Left ventricle myocardium superior (tissue), 1 donor: ENCODE measurements at regions not wholly inside any gene's neighbourhood (a gene's known extent, or its start where the extent isn't known, plus 50 kb on each side); places are given as distances from the start of the nearest gene placed in this dataset.

Source experiments
- ATAC-seq: fragments of 200-7000 bp; cut with Tn5 transposase; one replicate; pipeline ENCODE4 v1.9.1; 2020; ENCODE audit warnings: mild to moderate bottlenecking, moderate library complexity
- DNase-seq: peaks from one replicate; pipeline ENCODE4 v3.0.0-alpha.2; 2020
- intact Hi-C: fragments of 100-400 bp; cut with micrococcal nuclease; formaldehyde crosslinking; loops from one replicate; pipeline ENCODE4 v1.11.0; 2022
- donor health status: DM: no; HTN: yes; CAD: no; lungs with severe emphysema.

- DNase-seq (no peak), ATAC-seq (no peak)
- intact Hi-C loops = no loop called here
These were observed 50.1 kb upstream of the ASAP2 start for GRCh38 chr2:9156483-9156882.

- ATAC-seq (no peak), DNase-seq (no peak)
- intact Hi-C loops = no loop called here
These were observed 52.6 kb upstream of the ASAP2 start for GRCh38 chr2:9154061-9154460.

- no peak for ATAC-seq
- intact Hi-C loops = no loop called here
These were observed 53.0 kb upstream of the ASAP2 start for GRCh38 chr2:9153643-9153980.

GRCh38 chr2:9152975-9153642 is 53.5 kb upstream of the ASAP2 start:
- ATAC-seq (peak; percentile 67), DNase-seq (no peak)
- intact Hi-C loops = no loop called here

More at GRCh38 chr2:9153643-9153980, 53.0 kb upstream of the ASAP2 start:
- no peak for DNase-seq

GRCh38 chr2:9150906-9151305 is 55.7 kb upstream of the ASAP2 start:
- no peak for ATAC-seq
- DNase-seq = no peak
- intact Hi-C loops = no loop called here

GRCh38 chr2:9150568-9150900 is 56.1 kb upstream of the ASAP2 start:
- no peak for DNase-seq
- no peak for ATAC-seq
- intact Hi-C loops = no loop called here

GRCh38 chr2:9149726-9150567 is 56.7 kb upstream of the ASAP2 start:
- ATAC-seq = no peak
- DNase-seq = no peak
- intact Hi-C loops = loop anchor here (10.0 kb wide), 1 partner anchor 185 kb away; no protein-coding TSS in a partner anchor

- no peak for DNase-seq
- no peak for ATAC-seq
- intact Hi-C loops = loop anchor here (10.0 kb wide), 1 partner anchor 185 kb away; no protein-coding TSS in a partner anchor
These were observed 57.3 kb upstream of the ASAP2 start for GRCh38 chr2:9149388-9149660.

- intact Hi-C loops = loop anchor here (10.0 kb wide), 1 partner anchor 188 kb away; no protein-coding TSS in a partner anchor
- DNase-seq (no peak), ATAC-seq (no peak)
These were observed 60.0 kb upstream of the ASAP2 start for GRCh38 chr2:9146646-9147045.

GRCh38 chr2:9145752-9146430 is 60.7 kb upstream of the ASAP2 start:
- ATAC-seq = no peak
- intact Hi-C loops = loop anchor here (10.0 kb wide), 1 partner anchor 189 kb away; no protein-coding TSS in a partner anchor
- DNase-seq = no peak

- no peak for DNase-seq
- ATAC-seq = peak; percentile 12
- intact Hi-C loops = loop anchor here (10.0 kb wide), 1 partner anchor 190 kb away; no protein-coding TSS in a partner anchor
These were observed 61.4 kb upstream of the ASAP2 start for GRCh38 chr2:9145109-9145751.

- intact Hi-C loops = loop anchor here (10.0 kb wide), 1 partner anchor 190 kb away; no protein-coding TSS in a partner anchor
- ATAC-seq (no peak), DNase-seq (no peak)
These were observed 62.0 kb upstream of the ASAP2 start for GRCh38 chr2:9144617-9145016.

GRCh38 chr2:9144046-9144445 is 62.6 kb upstream of the ASAP2 start:
- intact Hi-C loops = loop anchor here (10.0 kb wide), 1 partner anchor 191 kb away; no protein-coding TSS in a partner anchor
- ATAC-seq = no peak

GRCh38 chr2:9143264-9143815 is 63.3 kb upstream of the ASAP2 start:
- DNase-seq (no peak), ATAC-seq (peak; percentile 2)
- intact Hi-C loops = loop anchor here (10.0 kb wide), 1 partner anchor 191 kb away; no protein-coding TSS in a partner anchor

More at GRCh38 chr2:9144046-9144445, 62.6 kb upstream of the ASAP2 start:
- no peak for DNase-seq

GRCh38 chr2:9142551-9143263 is 63.9 kb upstream of the ASAP2 start:
- DNase-seq (peak; percentile 90), ATAC-seq (peak; percentile 91)
- intact Hi-C loops = loop anchor here (10.0 kb wide), 1 partner anchor 192 kb away; no protein-coding TSS in a partner anchor

GRCh38 chr2:9141706-9142460 is 64.7 kb upstream of the ASAP2 start:
- intact Hi-C loops = loop anchor here (10.0 kb wide), 1 partner anchor 193 kb away; no protein-coding TSS in a partner anchor
- no peak for ATAC-seq
- no peak for DNase-seq

GRCh38 chr2:9141091-9141667 is 65.4 kb upstream of the ASAP2 start:
- DNase-seq = no peak
- ATAC-seq = no peak
- intact Hi-C loops = loop anchor here (10.0 kb wide), 1 partner anchor 194 kb away; no protein-coding TSS in a partner anchor
